CD4-positive, alpha-beta T cell treated with Interleukin-6 at 100 ng/mL for 8 hours (primary cell): ENCODE measurements at regions not wholly inside any gene's neighbourhood (a gene's known extent, or its start where the extent isn't known, plus 50 kb on each side); places are given as distances from the start of the nearest gene placed in this dataset.
"Not testable (repeated sequence)": the region's sequence is repeated elsewhere in the genome, so short reads cannot be mapped to it uniquely, and the experiment has no call there.

ENCODE experiments used
- DNase-seq: peaks from one replicate; pipeline ENCODE4 v3.0.0-alpha.2; 2020; ENCODE audit warnings: mixed read lengths, low spot score

GRCh38 chr3:124364317-124365020 lies 365.8 kb upstream of the UMPS start:
- no peak for DNase-seq

- DNase-seq: not testable (repeated sequence)
These were observed 363.6 kb upstream of the UMPS start for GRCh38 chr3:124366655-124367054.

DNA sequence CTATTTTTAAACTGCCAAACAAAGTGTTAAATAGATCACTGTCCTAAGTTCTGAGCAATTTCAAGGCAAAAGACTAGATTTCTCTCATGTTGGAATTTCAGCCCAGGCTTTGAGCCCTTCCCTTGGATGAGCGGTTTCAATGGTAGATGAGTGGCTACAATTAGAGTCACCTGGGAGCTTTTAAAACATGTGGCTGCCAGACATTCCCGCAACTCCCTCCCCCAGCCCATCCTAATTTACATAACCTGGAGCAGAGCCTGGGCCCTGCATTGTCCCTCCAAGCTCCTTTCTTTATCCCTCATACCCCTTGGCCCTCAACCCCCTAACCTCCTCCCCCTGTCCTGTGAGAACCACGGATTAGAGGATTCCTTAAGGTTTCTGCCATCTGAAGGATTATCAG lies 357.5 kb upstream of the UMPS start:
- no peak for DNase-seq

GRCh38 chr3:124373524-124373923 lies 356.7 kb upstream of the UMPS start:
- no peak for DNase-seq

DNA sequence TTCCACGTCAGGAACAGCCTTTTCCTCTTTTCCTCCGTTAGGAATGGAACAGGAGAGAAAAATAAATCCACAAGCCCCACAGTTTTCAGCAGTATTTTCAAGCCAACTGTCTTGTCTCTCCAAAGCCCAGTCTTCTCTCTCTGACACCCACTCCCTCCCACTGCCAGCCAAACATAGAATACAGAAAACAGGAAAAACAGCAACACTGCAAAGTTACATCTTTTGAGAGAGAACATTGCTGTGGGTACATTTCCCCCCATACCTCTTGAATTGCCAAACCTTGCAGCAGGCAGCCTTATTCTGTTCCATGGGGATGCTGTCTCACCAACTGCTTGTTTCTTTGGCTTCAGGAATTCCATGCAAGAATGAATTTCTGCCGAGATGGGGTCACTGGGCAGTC lies 355.7 kb upstream of the UMPS start:
- DNase-seq: no peak

GRCh38 chr3:124381575-124382333 lies 348.5 kb upstream of the UMPS start:
- no peak for DNase-seq

DNA sequence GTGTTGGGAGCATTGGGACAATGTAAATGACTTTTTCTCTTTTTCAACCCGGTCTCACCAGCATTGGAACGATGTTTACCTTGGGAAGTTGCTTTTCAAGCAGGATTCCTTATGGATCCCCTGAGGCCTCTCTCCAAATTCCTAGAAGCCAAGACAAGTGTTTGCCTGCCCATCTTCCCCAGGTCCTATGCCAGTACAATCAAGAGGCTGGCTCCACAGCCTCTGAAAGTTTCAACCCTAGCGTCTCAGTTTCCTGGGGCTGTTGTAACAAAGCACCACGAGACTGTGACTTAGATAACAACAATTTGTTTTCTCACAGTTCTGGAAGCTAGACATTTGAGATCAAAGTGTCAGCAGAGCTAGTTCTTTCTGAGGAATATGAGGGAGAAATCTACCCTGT lies 347.2 kb upstream of the UMPS start:
- DNase-seq: no peak

GRCh38 chr3:124383846-124384466 lies 346.3 kb upstream of the UMPS start:
- no peak for DNase-seq

DNA sequence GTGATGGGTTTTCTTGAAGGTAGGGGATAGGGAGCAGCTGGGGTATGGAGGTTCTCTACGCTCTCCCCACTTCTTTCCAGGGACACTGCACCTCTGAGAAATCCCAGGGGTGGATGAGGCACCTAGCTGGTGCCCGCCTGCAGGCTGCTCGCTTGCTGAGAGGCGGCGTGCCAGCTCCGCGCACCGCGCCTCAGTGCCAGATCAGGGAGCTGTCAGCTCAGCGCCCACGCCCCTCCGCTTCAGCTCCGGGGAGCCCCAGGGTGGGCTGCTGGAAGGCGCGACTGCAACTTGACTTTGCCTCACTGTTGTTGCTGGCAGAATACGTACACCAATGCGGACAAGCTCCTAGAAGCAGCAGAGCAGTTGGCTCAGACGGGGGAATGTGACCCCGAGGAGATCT lies 345.7 kb upstream of the UMPS start:
- no peak for DNase-seq

DNA sequence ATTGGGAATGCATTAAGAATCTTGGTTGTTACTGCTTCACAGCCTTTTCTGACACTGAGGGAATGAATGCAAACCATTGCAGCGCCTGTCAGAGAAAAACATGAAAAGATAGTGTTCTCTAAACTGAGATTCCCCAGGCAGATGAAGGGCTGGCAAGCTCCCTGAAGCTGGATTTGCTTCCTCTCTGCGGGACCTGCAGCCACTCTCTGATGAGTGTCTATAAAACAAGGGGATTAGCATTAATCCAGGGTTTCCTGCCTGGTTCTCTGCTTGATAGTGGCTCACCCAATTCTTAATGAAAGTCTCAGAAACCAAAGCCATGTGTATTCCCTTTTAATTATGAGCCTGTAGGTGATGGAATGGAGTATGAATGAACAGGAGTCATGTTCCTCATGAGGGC lies 344.3 kb upstream of the UMPS start:
- no peak for DNase-seq

GRCh38 chr3:124386996-124387595 lies 343.2 kb upstream of the UMPS start:
- DNase-seq: no peak

DNA sequence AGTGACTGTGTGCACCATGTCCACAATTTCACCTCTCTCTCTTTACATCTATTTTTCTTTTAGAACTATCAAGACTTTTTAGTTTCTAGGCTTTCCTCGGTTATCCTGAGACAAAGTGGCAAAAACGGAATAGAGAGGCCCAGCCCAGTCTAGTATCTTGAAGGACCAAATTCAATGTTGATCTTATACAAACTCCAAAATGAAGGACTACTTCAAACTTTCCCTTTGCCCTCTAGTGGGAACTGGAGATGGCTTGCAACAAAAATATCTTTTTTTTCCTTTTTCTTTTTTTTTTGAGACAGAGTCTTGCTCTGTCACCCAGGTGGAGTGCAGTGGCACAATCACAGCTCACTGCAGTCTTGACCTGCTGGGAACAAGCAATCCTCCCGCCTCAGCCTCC lies 338.5 kb upstream of the UMPS start:
- DNase-seq: no peak

GRCh38 chr3:124393340-124393739 lies 336.9 kb upstream of the UMPS start:
- no peak for DNase-seq

DNA sequence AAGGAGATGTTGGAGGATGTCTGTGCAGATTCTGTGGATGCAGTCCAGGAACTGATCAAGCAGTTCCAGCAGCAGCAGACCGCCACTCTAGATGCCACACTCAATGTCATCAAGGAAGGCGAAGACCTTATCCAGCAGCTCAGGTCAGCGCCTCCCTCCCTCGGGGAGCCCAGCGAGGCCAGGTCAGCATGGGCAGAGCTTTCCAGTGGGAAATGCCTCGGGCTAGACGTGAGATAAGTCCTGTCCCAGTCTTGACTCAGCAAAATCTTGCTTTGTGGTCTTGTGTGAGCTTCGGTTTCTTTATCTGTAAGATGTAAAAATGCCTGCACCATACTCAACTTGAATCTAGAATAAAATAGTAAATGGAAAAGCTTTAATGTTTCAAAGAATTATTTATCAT lies 335.1 kb upstream of the UMPS start:
- DNase-seq: no peak

GRCh38 chr3:124395584-124396338 lies 334.5 kb upstream of the UMPS start:
- DNase-seq: no peak

GRCh38 chr3:124396339-124396950 lies 333.8 kb upstream of the UMPS start:
- DNase-seq: no peak

- DNase-seq: no peak
These were observed 333.2 kb upstream of the UMPS start for GRCh38 chr3:124397088-124397487.

DNA sequence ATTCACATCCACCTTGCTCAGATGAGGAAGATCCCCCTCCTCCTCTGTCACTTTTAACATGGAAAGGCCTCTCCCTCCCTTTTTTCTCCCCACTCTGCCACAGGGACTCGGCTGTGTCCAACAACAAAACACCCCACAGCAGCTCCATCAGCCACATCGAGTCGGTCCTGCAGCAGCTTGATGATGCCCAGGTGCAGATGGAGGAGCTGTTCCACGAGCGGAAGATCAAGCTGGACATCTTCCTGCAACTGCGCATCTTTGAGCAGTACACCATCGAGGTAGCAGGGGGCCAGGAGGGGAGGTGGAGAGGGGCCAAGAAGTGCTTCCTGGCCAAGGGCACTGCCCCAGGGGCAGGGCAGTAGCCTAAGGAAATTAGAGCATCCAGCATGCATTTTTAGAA lies 331.7 kb upstream of the UMPS start:
- DNase-seq: no peak

DNA sequence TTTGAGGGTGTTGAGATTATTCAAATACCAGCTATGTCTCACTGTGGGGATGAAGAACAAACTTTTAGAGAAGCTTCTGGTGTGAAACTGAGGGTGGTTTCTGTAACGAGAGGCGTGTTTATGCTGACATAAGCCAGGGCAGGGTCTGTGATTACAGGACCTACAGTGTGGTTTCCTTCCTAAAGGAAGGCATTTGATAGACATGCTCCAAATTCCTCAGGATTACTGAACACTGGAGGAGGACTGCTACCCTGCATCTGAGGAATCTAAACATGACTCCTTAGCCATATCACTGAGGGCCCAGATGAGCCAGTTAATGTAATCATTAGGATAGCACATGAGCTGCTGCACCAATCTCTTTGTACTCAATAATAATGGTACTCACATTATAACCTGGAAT lies 328.4 kb upstream of the UMPS start:
- DNase-seq: no peak

GRCh38 chr3:124402791-124403190 lies 327.5 kb upstream of the UMPS start:
- no peak for DNase-seq

- no peak for DNase-seq
These were observed 325.6 kb upstream of the UMPS start for GRCh38 chr3:124404621-124405020.

DNA sequence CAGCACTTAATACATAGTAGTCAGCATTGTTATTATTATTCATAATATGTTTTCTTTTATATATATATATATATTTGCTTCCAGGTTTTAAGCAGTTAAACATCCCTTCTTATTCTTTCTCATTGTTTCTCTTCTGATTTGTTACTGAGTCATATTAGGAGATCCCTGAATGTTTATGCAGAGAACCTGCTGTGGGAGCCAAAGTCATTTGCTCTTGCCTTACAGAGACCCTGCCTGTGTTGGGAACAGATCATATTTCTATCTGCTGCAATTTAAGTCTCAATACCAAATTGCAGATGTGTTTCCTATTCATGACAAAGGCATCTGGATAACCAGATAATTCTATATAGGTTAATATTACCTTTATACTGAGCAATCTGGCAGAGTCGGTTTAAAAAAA lies 323.0 kb upstream of the UMPS start:
- DNase-seq: no peak
